Activated CD8-positive, alpha-beta T cell treated with anti-CD3 and anti-CD28 coated beads for 36 hours (primary cell): ENCODE measurements at regions not wholly inside any gene's neighbourhood (a gene's known extent, or its start where the extent isn't known, plus 50 kb on each side); places are given as distances from the start of the nearest gene placed in this dataset.

Source experiments
- ATAC-seq: fragments of 200-7000 bp; cut with Tn5 transposase; one replicate; pipeline ENCODE4 v1.10.0; 2021; ENCODE audit warnings: mild to moderate bottlenecking, moderate library complexity
- CTCF ChIA-PET: fragments of 350-600 bp; sonication (Branson Sonifier 250); formaldehyde crosslinking; loops from one replicate; lab custom pipeline; 2021; ENCODE audit warnings: antibody characterized with exemption; lab: Charles Lee
- POLR2A ChIA-PET: fragments of 350-600 bp; sonication (Branson Sonifier 250); formaldehyde crosslinking; loops from one replicate; lab custom pipeline; 2021; ENCODE audit warnings: antibody characterized with exemption; lab: Charles Lee
- DNase-seq: peaks from one replicate; pipeline ENCODE4 v3.0.0-alpha.2; 2020
- H3K27ac Mint-ChIP-seq: one replicate; pipeline ENCODE4 v1.8.0; 2021; ENCODE audit warnings: mild to moderate bottlenecking, mixed read lengths
- H3K27me3 Mint-ChIP-seq: one replicate; pipeline ENCODE4 v1.8.0; 2021; ENCODE audit warnings: mixed read lengths
- H3K36me3 Mint-ChIP-seq: one replicate; pipeline ENCODE4 v1.8.0; 2021; ENCODE audit warnings: low read depth, mixed read lengths
- H3K4me1 Mint-ChIP-seq: one replicate; pipeline ENCODE4 v1.8.0; 2021; ENCODE audit warnings: low read depth, mixed read lengths
- H3K4me3 Mint-ChIP-seq: one replicate; pipeline ENCODE4 v1.8.0; 2021; ENCODE audit warnings: mild to moderate bottlenecking, moderate library complexity, mixed read lengths
- H3K9me3 Mint-ChIP-seq: one replicate; pipeline ENCODE4 v1.8.0; 2021; ENCODE audit warnings: mixed read lengths
- CTCF ChIP-seq: fragments of 200-600 bp; IDR thresholded peaks from one replicate; pipeline ENCODE4 v1.8.0; 2022; ENCODE audit warnings: antibody characterized with exemption, mild to moderate bottlenecking
- intact Hi-C: fragments of 100-400 bp; cut with micrococcal nuclease; formaldehyde crosslinking; loops from one replicate; pipeline ENCODE4 v1.10.0; 2022

GRCh38 chr10:7491230-7491629, 80.4 kb upstream of the SFMBT2 start:
- Mint-ChIP-seq H3K36me3 (peaks cover 5% of the 10 kb centered on the region), H3K4me1 (peaks cover 61% of the 10 kb centered on the region), H3K4me3 (no peak overlapping the region), H3K9me3 (peaks cover 9% of the 10 kb centered on the region), H3K27ac (peak overlapping the region; percentile 47), H3K27me3 (no peaks in the 10 kb centered on the region)
- intact Hi-C loops, result no loop called here
- no peak for ATAC-seq
- POLR2A ChIA-PET, result interaction anchor here (1.7 kb wide), 1 partner anchor 8 kb away, joined by 4 read pairs; no protein-coding TSS in a partner anchor
- DNase-seq, result no peak
- CTCF ChIA-PET, result interaction anchor here (1.4 kb wide), 1 partner anchor 9 kb away, joined by 3 read pairs; no protein-coding TSS in a partner anchor
- no peak for TF ChIP-seq CTCF

- CTCF ChIA-PET, result no interaction called here
- DNase-seq, result no peak
- H3K4me1 Mint-ChIP-seq, result peaks cover 76% of the 10 kb centered on the region
These were observed 77.6 kb upstream of the SFMBT2 start for GRCh38 chr10:7488418-7488829.

GRCh38 chr10:7487528-7487927, 76.7 kb upstream of the SFMBT2 start:
- peaks cover 9% of the 10 kb centered on the region for H3K36me3 Mint-ChIP-seq
- no peak overlapping the region for H3K4me3 Mint-ChIP-seq
- H3K9me3 Mint-ChIP-seq, result peaks cover 13% of the 10 kb centered on the region
- POLR2A ChIA-PET, result no interaction called here
- H3K27ac Mint-ChIP-seq, result no peak overlapping the region
- no peaks in the 10 kb centered on the region for H3K27me3 Mint-ChIP-seq
- peaks cover 78% of the 10 kb centered on the region for H3K4me1 Mint-ChIP-seq
- ATAC-seq (no peak), DNase-seq (no peak)
- intact Hi-C loops, result no loop called here
- no peak for TF ChIP-seq CTCF
- CTCF ChIA-PET, result no interaction called here

More at GRCh38 chr10:7488418-7488829, 77.6 kb upstream of the SFMBT2 start:
- Mint-ChIP-seq H3K36me3 (peaks cover 9% of the 10 kb centered on the region), H3K27me3 (no peaks in the 10 kb centered on the region), H3K27ac (no peak overlapping the region), H3K4me3 (no peak overlapping the region), H3K9me3 (peaks cover 13% of the 10 kb centered on the region)
- ATAC-seq, result no peak
- intact Hi-C loops, result no loop called here
- TF ChIP-seq CTCF, result no peak
- POLR2A ChIA-PET, result no interaction called here

- no peak for DNase-seq
- H3K27ac Mint-ChIP-seq, result no peak overlapping the region
- intact Hi-C loops, result no loop called here
These were observed 75.7 kb upstream of the SFMBT2 start for GRCh38 chr10:7486528-7486927.

More at GRCh38 chr10:7486528-7486927, 75.7 kb upstream of the SFMBT2 start:
- Mint-ChIP-seq H3K36me3 (peaks cover 9% of the 10 kb centered on the region), H3K9me3 (peaks cover 10% of the 10 kb centered on the region), H3K4me1 (peaks cover 74% of the 10 kb centered on the region), H3K27me3 (no peaks in the 10 kb centered on the region), H3K4me3 (no peak overlapping the region)
- no peak for TF ChIP-seq CTCF
- CTCF ChIA-PET, result interaction anchor here (0.9 to 1.3 kb wide), 2 partner anchors 8 to 15 kb away, joined by 3 to 4 read pairs; no protein-coding TSS in a partner anchor
- POLR2A ChIA-PET, result no interaction called here
- no peak for ATAC-seq
